T-helper 9 cell (primary cell): ENCODE measurements at regions not wholly inside any gene's neighbourhood (a gene's known extent, or its start where the extent isn't known, plus 50 kb on each side); places are given as distances from the start of the nearest gene placed in this dataset.

Experiments
- DNase-seq: peaks from one replicate; pipeline ENCODE4 v3.0.0-alpha.2; 2020

DNA sequence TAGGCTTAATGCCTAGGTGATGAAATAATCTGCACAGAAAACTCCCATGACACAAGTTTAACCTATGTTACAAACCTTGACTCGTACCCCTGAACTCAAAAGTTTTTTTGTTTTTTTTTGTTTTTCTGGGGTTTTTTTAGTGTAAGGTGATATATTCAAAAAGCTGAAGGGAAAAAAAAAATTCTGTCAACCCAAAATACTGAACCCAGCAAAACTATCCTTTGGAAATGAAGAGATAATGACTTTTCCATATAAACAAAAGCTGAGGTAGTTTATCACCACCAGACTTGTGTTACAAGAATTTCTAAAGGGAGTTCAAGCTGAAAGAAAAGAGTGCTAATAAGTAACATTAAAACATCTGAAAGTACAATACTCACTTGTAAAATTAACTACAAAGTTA, 448.1 kb downstream of the KCNH5 start:
- no peak for DNase-seq

DNA sequence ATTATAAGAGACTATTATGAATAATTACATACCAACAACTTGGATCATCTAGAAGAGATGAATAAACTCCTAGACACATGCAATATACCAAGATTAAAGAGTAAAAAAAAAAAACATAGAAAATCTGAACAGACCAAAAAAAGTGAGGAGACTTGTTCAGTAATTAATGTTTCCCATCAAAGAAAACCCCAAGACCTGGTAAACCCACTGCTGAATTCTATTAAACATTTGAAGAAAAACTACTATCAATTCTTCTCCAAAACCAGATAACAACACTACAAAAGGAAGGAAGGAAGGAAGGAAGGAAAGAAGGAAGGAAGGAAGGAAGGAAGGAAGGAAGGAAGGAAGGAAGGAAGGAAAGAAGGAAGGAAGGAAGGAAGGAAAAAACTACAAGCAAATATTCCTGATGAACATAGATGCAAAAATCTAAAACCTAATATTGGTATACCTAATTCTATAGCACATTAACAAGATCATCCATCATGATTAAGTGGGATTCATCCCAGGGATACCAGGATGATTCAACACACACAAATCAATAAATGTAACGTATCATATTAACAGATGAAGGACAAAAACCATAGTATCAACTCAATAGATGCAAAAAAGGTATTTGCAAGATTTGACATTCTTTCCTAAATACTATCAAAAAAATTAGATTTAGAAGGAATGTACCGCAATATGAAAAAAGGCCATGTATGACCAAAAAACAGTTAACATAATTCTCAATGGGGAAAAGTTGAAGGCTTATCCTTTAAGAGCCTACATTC, 445.5 kb downstream of the KCNH5 start:
- no peak for DNase-seq

DNA sequence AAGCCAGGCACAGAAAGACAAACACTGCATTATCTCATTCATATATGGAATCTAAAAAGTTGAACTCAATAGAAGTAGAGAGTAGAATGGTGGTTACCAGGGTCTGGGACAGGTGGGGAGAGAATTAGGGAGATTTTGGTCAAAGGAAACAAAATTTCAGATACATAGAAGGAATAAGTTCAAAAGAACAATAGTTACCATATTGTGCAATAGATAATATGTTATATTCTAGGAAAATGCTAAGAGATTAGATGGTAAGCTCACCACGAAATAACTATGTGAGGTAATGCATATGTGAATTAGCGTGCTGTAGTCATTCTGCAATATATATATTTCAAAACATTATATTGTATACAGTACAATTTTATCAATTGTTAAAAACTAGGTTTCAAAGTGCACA, 442.5 kb downstream of the KCNH5 start:
- DNase-seq = no peak

DNA sequence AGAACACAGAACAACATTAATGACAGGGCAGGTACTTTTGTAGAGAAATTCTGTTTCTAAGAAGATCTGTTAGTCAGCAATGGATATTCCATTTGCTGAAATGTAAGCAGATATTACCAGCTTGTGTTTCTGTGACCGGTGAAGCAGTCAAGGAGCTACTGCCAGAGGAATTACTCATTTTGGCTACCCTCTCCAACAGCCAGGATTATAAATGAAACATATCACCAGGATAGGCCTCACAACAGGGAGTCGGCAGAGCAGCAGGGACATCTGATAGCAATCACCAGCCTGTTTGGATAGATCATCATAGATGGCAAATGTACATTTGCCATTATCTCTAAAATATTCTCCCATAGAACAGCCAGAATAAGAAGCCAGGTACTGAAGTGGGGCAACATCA, 440.7 kb downstream of the KCNH5 start:
- DNase-seq = no peak

DNA sequence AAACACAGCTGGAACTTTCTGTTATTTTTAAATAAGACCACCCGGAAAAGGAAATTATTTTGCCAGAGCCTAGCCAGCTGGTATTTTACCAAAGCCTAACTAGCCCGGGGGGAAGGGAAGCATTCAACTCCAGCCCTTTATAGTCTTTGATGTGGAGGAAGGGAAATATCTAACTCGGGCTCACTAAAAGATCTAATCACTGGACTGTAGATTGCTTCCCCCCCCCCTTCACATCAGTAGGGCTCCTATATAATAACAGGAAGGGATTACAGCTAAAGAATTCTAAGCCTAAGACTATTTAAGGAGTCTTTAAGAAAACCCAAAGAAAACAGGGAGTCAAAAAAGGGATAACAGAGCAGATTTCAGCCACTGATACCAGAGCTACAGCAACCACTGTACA, 431.1 kb downstream of the KCNH5 start:
- no peak for DNase-seq

DNA sequence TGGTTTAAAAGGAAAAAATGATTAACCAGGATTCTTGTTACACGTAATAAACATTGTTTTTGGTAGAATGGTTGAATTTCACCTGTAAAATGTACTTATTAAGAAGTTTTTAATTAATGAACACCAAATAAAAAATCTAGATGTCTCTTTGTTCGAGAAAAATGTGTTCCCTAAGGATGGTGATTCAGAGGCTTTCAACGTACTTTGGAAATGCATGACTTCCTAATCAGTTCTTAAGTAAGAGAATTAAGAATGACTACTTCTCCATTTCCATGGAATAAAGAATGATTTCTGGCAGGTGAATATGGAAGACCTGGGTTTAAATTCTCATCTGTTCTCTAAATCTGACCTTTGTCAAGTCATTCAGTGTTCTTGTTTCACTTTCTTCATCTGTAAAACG, 428.6 kb downstream of the KCNH5 start:
- no peak for DNase-seq

DNA sequence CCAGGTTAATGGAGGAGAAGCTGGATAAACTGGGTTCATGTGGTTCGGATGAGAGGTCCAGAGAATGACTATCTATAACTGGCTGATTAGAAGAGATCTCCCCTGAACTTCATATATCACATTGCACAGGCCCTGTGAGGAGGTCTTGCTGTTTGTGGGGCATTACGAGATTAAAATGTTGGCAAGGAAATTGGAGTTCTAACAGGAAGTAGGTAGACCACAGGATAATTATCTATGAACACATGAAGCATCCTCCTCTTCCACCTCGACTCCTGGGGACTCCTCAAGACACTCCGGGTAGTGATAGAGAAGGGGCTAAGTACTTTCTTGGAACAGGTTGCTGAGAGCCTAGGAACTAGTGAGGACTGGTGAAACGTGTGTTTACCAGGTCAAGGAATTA, 418.8 kb downstream of the KCNH5 start:
- DNase-seq = no peak

DNA sequence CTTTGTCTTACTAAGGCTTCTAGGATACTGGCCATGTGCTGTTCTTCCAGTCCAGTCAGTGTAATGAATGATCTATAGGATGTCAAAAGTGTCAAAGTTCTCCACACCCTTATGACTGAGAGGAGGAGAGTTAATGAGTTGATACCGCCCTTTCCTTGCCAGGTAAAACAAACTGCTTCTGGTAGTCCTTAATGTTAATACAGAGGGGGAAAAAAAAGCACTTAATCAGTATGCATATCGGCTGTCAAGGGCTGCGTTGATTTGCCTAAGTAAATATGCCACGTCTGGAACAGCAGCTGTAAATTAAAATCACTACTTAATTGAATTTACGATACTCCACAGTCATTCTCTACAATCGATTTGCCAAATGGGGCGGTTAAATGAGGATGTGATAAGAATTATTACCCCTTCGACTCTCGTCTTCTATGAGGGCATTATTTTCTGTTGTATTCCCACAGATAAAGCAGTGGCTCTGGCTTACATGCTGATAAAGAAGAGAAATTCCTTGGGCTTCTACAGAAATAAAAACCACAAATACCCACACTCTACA, 416.0 kb downstream of the KCNH5 start:
- no peak for DNase-seq

DNA sequence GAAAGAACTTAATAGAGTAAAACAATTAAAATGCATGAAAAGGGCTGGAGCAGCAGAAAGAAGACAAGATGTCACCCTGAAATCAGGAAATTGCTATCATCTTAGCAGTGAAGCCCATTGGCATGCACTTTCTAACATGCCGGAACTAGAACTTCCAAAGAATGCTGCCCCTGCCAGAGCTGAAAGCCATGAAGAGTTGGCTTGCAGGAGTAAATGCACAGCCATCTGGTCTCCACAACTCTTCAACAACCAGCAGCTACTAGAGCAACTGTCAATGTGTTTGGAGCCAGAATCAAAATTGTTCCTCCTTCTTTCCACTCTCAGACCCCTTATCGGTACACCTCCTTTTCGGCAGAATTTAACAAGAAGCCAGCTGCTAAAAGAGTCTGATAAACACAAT, 414.1 kb downstream of the KCNH5 start:
- DNase-seq = no peak

DNA sequence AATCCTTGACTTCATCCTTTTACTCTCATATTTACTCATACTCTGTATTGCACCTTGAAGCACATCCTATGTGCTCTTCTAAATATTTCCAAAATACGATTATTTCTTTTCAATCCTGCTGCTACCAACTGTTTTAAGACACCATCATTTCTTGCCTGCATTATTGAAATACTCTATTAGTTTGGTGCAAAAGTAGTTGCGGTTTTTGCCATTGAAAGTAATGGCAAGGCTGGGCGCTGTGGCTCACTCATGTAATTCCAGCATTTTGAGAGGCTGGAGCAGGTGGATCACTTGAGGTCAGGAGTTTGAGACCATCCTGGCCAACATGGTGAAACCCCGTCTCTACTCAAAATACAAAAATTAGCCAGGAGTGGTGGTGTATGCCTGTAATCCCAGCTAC, 412.5 kb downstream of the KCNH5 start:
- DNase-seq = no peak

DNA sequence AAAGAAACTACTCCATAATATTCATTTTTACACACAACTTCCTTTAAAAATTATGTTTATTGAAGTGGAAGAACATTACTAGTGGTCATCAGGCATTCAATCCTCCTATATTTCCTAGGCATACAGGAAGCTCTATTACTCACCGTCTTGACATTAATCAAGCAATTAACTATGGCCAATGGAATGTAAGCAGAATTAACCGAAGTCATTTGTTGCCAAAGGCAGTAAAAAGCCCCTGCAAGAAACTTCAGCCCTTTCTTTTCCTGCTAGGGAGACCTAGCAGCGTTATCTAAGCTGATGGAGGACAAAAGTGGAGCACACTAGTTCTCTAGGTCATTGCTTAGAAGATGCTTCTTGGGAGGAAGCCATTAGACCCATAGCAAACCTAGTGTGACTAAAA, 399.6 kb downstream of the KCNH5 start:
- no peak for DNase-seq
